ENCODE measurements at regions not wholly inside any gene's neighbourhood (a gene's known extent, or its start where the extent isn't known, plus 50 kb on each side); places are given as distances from the start of the nearest gene placed in this dataset.
A peak's percentile ranks its signal among the peaks of the same experiment; 100 is the strongest.

- no peak overlapping the region for H3K4me3 ChIP-seq (ENCODE audit: low read depth, low read length)
- DNase-seq (ENCODE audit: low read depth), result peak; percentile 36
- TF ChIP-seq CTCF (IDR thresholded peaks at IDR 0.05; ENCODE audit: insufficient read depth, low read length), result no peak
Observed at GRCh38 chr16:59593194-59593661, 859.1 kb upstream of the GOT2 start.

GRCh38 chr16:59591480-59591879 is 857.4 kb upstream of the GOT2 start:
- H3K4me3 ChIP-seq (ENCODE audit: low read depth, low read length), result no peak overlapping the region
- no peak for DNase-seq (ENCODE audit: low read depth)
- TF ChIP-seq CTCF (IDR thresholded peaks at IDR 0.05; ENCODE audit: insufficient read depth, low read length), result no peak

GRCh38 chr16:59590845-59591244 is 856.7 kb upstream of the GOT2 start:
- no peak overlapping the region for H3K4me3 ChIP-seq (ENCODE audit: low read depth, low read length)
- no peak for TF ChIP-seq CTCF (IDR thresholded peaks at IDR 0.05; ENCODE audit: insufficient read depth, low read length)
- DNase-seq (ENCODE audit: low read depth), result no peak

DNA sequence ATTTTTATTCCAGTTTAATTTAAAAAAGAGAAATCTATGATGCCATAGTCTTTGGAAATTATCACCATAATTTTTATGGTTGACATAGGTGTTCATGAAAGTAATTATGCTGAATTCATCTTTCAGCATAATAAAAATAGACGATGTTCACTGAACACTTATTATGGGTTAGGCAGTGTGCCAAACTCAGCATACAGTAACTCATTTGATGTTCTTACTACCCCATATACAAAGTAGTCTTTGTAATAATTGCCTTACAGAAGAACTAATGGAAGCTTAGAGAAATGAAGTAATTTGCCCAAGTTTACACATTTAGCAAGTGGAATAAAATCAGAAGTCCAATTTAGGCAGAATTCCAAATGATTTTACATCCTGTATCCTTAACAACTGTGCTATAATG is 852.2 kb upstream of the GOT2 start:
- no peak for DNase-seq (ENCODE audit: low read depth)
- TF ChIP-seq CTCF (IDR thresholded peaks at IDR 0.05; ENCODE audit: insufficient read depth, low read length), result no peak

GRCh38 chr16:59574296-59574695 is 840.2 kb upstream of the GOT2 start:
- no peak for DNase-seq (ENCODE audit: low read depth)
- TF ChIP-seq CTCF (IDR thresholded peaks at IDR 0.05; ENCODE audit: insufficient read depth, low read length), result no peak
- H3K4me3 ChIP-seq (ENCODE audit: low read depth, low read length), result no peak overlapping the region

More for the DNA sequence above, 852.2 kb upstream of the GOT2 start:
- no peak overlapping the region for H3K4me3 ChIP-seq (ENCODE audit: low read depth, low read length)

DNA sequence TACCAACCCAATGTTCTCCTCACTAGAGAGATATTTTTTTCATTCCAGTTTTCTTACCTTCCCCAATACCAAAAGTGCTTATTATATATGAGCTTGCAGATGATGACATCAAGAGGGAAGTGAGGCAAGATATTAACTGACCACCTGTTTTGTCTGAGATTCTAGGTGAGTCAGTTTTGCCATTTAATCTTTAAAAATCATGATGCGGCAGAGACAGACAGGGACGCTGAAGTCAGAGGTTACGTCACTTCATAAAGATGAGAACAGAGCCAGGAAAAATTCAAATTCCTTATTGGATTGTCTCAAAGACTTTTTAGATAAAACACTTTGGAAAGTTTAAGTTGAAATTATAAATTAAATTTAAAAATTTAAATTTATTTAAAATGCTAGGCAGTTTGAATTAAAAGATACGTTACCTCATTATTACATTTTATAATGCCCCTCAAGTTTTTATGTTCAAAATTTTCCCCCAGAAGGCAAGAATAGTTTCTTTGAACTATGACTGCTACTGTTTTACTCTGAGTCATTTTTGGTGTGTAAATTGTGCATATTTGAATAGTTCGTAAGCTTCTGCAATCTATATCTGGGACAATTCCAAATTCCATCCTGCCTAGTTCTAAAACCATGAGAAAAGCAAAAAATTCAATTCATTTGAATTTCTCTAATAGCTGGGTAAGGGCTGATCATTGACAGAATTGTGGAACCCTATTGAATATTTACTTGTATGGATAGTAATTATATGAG is 839.6 kb upstream of the GOT2 start:
- DNase-seq (ENCODE audit: low read depth), result peak; percentile 20
- H3K4me3 ChIP-seq (ENCODE audit: low read depth, low read length), result no peak overlapping the region
- TF ChIP-seq CTCF (IDR thresholded peaks at IDR 0.05; ENCODE audit: insufficient read depth, low read length), result no peak

DNA sequence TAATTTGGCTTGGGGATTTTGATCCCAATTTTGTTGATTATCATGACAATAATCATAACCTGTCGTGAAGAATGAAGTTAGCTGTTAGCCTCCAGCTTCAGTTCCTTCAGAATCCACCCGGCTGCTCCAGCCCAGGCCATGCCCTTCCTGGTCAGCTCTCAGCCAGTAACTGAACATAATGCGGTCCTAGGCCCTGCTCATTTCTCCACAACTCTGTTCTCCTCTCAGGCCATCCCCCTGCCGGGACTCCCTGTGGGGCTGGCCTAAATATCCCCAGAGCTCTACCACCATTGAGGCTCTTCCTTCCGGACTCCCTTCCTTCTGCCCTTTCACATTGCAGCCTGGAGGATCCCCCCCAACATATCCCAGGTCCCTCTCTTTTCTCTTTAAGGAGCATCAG is 833.4 kb upstream of the GOT2 start:
- TF ChIP-seq CTCF (IDR thresholded peaks at IDR 0.05; ENCODE audit: insufficient read depth, low read length), result no peak
- DNase-seq (ENCODE audit: low read depth), result no peak
- H3K4me3 ChIP-seq (ENCODE audit: low read depth, low read length), result no peak overlapping the region
